Pancreas (tissue), 10 donors: ENCODE measurements at regions not wholly inside any gene's neighbourhood (a gene's known extent, or its start where the extent isn't known, plus 50 kb on each side); places are given as distances from the start of the nearest gene placed in this dataset.

ENCODE experiments used
- ATAC-seq, 4 donors: fragments of 200-7000 bp; cut with Tn5 transposase; one replicate each; pipeline versions ENCODE4 v1.8.0 to v1.9.1; 2020; ENCODE audit warnings: mild to moderate bottlenecking in 4 of 4, moderate library complexity in 4 of 4
- DNase-seq, 6 donors: peaks; one replicate each; pipeline ENCODE4 v3.0.0-alpha.2; 2020
- FAIRE-seq: peaks from 2 replicates; lab custom pipeline; 2012; peaks lifted over from hg19 to GRCh38; lab: Jason Lieb, UNC
- H3K27ac ChIP-seq, 4 donors: fragments of 200-600 bp; sonication (generic); 1 replicate in 3 of 4; 2 replicates in 1 of 4; pipeline versions ENCODE4 v1.5.0 to v1.8.0; 2020
- H3K27me3 ChIP-seq, 4 donors: fragments of 200-600 bp; one replicate each; pipeline ENCODE4 v1.8.0; 2021
- H3K36me3 ChIP-seq, 3 donors: fragments of 200-600 bp; sonication (generic) in 1 of 3; one replicate each; pipeline versions ENCODE4 v1.5.0 to v1.8.0; 2020 to 2021
- H3K4me1 ChIP-seq, 3 donors: fragments of 200-600 bp; one replicate each; pipeline ENCODE4 v1.8.0; 2021
- H3K4me3 ChIP-seq, 4 donors: fragments of 200-600 bp; sonication (generic) in 2 of 4; one replicate each; pipeline versions ENCODE4 v1.5.0 to v1.8.0; 2020 to 2021
- H3K9me3 ChIP-seq, 4 donors: fragments of 200-600 bp; one replicate each; pipeline ENCODE4 v1.8.0; 2021
- CTCF ChIP-seq, 4 donors: fragments of 200-600 bp; sonication (generic) in 3 of 4; IDR thresholded peaks; one replicate each; pipeline versions ENCODE4 v1.5.0 to v1.8.0; 2021; ENCODE audit warnings: antibody characterized with exemption in 4 of 4
- WGBS, 2 donors: extraction: QIAGEN DNeasy Blood & Tissue Kit; methylation state at CpG; one replicate each; pipeline ENCODE4 v1.1.7; 2013; 5-methylcytosine and 5-hydroxymethylcytosine counted together
- intact Hi-C, 3 donors: fragments of 100-400 bp; cut with DNase I; formaldehyde crosslinking; loops; one replicate each; pipeline versions ENCODE4 v1.11.1 to v1.14.2; 2022
- donor health status: healthy with polysubstance abuse.
- donor health status: DM: no; HTN: no; CAD: no; lungs with moderate emphysema.
- donor health status: DM: no; HTN: no; CAD: no.
- donor health status: control.
- donor health status: control.
- donor health status: Bipolar disorder and iron deficiency.
- donor health status: DM: yes; HTN: yes; CAD: no.
- donor health status: DM: no; HTN: no; CAD: no.
- donor health status: DM: no; HTN: no; CAD: no.
- donor health status: DM: yes; HTN: yes; CAD: no.

- Histone ChIP-seq H3K27me3 (no peaks in the 10 kb centered on the region), H3K36me3 (no peaks in the 10 kb centered on the region), H3K9me3 (no peaks in the 10 kb centered on the region), H3K4me3 (no peak overlapping the region), H3K4me1 (no peaks in the 10 kb centered on the region), H3K27ac (no peak overlapping the region)
- no peak for DNase-seq
- ATAC-seq = no peak
- no peak for FAIRE-seq
- intact Hi-C loops = no loop called here
- no peak for TF ChIP-seq CTCF (IDR thresholded peaks at IDR 0.05)
Observed at GRCh38 chr10:80968903-80969302, 431.2 kb downstream of the SH2D4B start.

- H3K27me3 ChIP-seq = no peaks in the 10 kb centered on the region
- no peaks in the 10 kb centered on the region for H3K36me3 ChIP-seq
- ATAC-seq (no peak), FAIRE-seq (no peak), DNase-seq (no peak)
- no peaks in the 10 kb centered on the region for H3K9me3 ChIP-seq
- no peak overlapping the region for H3K27ac ChIP-seq
- no peaks in the 10 kb centered on the region for H3K4me1 ChIP-seq
- H3K4me3 ChIP-seq = no peak overlapping the region
- TF ChIP-seq CTCF (IDR thresholded peaks at IDR 0.05) = no peak
- intact Hi-C loops = no loop called here
- 61 to 63% methylated on average over 1 of the region's 1 CpG for WGBS, 2 donors
Observed at GRCh38 chr10:80971461-80971860, 433.8 kb downstream of the SH2D4B start.

GRCh38 chr10:80976658-80977057, 439.0 kb downstream of the SH2D4B start:
- FAIRE-seq = no peak
- H3K36me3 ChIP-seq = no peaks in the 10 kb centered on the region
- H3K4me1 ChIP-seq = no peaks in the 10 kb centered on the region
- H3K27ac ChIP-seq = no peak overlapping the region
- H3K4me3 ChIP-seq = no peak overlapping the region
- no peak for TF ChIP-seq CTCF (IDR thresholded peaks at IDR 0.05)
- no peaks in the 10 kb centered on the region for H3K27me3 ChIP-seq
- no peaks in the 10 kb centered on the region for H3K9me3 ChIP-seq
- DNase-seq = no peak
- intact Hi-C loops = no loop called here
- no peak for ATAC-seq
- 70 to 86% methylated on average over 5 of the region's 5 CpGs for WGBS, 2 donors

- Histone ChIP-seq H3K27me3 (no peaks in the 10 kb centered on the region), H3K27ac (no peak overlapping the region), H3K9me3 (no peaks in the 10 kb centered on the region), H3K4me1 (no peaks in the 10 kb centered on the region), H3K4me3 (no peak overlapping the region), H3K36me3 (no peaks in the 10 kb centered on the region)
- no peak for TF ChIP-seq CTCF (IDR thresholded peaks at IDR 0.05)
- 46 to 74% methylated on average over 1 of the region's 1 CpG for WGBS, 2 donors
- intact Hi-C loops = no loop called here
- no peak for FAIRE-seq
- no peak for DNase-seq
- no peak for ATAC-seq
Observed at GRCh38 chr10:80985102-80985501, 447.4 kb downstream of the SH2D4B start.

GRCh38 chr10:80986596-80986995, 448.9 kb downstream of the SH2D4B start:
- WGBS, 2 donors = 38 to 45% methylated on average over 3 of the region's 3 CpGs
- Histone ChIP-seq H3K4me3 (no peak overlapping the region), H3K27me3 (no peaks in the 10 kb centered on the region), H3K27ac (no peak overlapping the region), H3K4me1 (no peaks in the 10 kb centered on the region), H3K36me3 (no peaks in the 10 kb centered on the region), H3K9me3 (no peaks in the 10 kb centered on the region)
- no peak for TF ChIP-seq CTCF (IDR thresholded peaks at IDR 0.05)
- intact Hi-C loops = no loop called here
- no peak for FAIRE-seq
- DNase-seq = no peak
- no peak for ATAC-seq
